AG04450 (cell line): ENCODE measurements at regions not wholly inside any gene's neighbourhood (a gene's known extent, or its start where the extent isn't known, plus 50 kb on each side); places are given as distances from the start of the nearest gene placed in this dataset.

ENCODE experiments used
- CTCF ChIA-PET: fragments of 300-600, 350-600 bp; formaldehyde crosslinking; extraction: SDS; loops from one replicate; lab custom pipeline; 2022; ENCODE audit warnings: antibody characterized with exemption, inconsistent platforms; lab: Charles Lee
- POLR2A ChIA-PET: fragments of 350-600 bp; formaldehyde crosslinking; extraction: SDS; loops from one replicate; lab custom pipeline; 2021; ENCODE audit warnings: antibody characterized with exemption, inconsistent platforms; lab: Yijun Ruan, JAX
- DNase-seq: peaks from one replicate; pipeline ENCODE4 v3.0.0-alpha.2; 2011; ENCODE audit warnings: low read depth, low spot score
- H3K27ac ChIP-seq: one replicate; pipeline ENCODE4 v1.5.1; 2012; ENCODE audit warnings: low read depth, low read length, control low read depth
- H3K27me3 ChIP-seq: one replicate; pipeline ENCODE4 v1.6.0; 2012; ENCODE audit warnings: low read length; ENCODE audit not compliant: control insufficient read depth, insufficient read depth
- H3K4me3 ChIP-seq: 2 replicates; pipeline ENCODE4 v1.5.1; 2011; ENCODE audit warnings: mild to moderate bottlenecking, low read depth, low read length, control low read depth
- H3K9me3 ChIP-seq: 2 replicates; pipeline ENCODE4 v1.5.1; 2012; ENCODE audit warnings: low read length; ENCODE audit not compliant: control insufficient read depth, insufficient read depth
- TF ChIP-seq, protein P1 (sequence below): IDR thresholded peaks from 2 replicates; pipeline ENCODE4 v1.5.1; 2011; ENCODE audit warnings: low read depth, low read length, control low read depth, inconsistent platforms

DNA sequence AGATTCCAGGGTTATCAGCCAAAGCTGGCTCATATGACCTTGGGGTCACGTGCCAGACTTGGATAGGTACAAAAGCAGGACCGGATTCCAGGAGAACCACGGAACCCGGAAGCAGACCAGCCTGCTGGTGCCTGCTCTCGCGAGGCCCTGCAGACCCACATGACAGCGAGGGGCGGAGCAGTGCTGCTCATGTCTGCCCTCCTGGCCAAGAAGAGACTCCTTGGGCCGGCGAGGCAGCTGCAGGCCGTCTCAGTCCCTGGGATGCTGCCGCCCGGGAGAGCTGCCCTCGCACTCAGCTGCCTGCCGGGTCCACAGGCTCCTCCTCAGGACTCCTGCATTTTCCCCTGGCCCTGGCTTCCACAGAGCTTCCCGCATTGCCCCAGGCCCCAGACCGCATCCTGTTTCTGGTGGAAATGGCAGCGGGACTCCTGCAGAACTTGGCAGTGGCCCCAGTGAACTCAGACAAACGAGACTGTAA, 739.5 kb downstream of the SOCS6 start:
- no peak overlapping the region for H3K4me3 ChIP-seq
- ChIA-PET POLR2A (no interaction called here), CTCF (no interaction called here)
- H3K9me3 ChIP-seq, result peaks cover 25% of the 10 kb centered on the region
- DNase-seq, result no peak
- H3K27me3 ChIP-seq, result no peaks in the 10 kb centered on the region
- TF ChIP-seq, protein P1, sequence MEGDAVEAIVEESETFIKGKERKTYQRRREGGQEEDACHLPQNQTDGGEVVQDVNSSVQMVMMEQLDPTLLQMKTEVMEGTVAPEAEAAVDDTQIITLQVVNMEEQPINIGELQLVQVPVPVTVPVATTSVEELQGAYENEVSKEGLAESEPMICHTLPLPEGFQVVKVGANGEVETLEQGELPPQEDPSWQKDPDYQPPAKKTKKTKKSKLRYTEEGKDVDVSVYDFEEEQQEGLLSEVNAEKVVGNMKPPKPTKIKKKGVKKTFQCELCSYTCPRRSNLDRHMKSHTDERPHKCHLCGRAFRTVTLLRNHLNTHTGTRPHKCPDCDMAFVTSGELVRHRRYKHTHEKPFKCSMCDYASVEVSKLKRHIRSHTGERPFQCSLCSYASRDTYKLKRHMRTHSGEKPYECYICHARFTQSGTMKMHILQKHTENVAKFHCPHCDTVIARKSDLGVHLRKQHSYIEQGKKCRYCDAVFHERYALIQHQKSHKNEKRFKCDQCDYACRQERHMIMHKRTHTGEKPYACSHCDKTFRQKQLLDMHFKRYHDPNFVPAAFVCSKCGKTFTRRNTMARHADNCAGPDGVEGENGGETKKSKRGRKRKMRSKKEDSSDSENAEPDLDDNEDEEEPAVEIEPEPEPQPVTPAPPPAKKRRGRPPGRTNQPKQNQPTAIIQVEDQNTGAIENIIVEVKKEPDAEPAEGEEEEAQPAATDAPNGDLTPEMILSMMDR, result no peak
- no peak overlapping the region for H3K27ac ChIP-seq

DNA sequence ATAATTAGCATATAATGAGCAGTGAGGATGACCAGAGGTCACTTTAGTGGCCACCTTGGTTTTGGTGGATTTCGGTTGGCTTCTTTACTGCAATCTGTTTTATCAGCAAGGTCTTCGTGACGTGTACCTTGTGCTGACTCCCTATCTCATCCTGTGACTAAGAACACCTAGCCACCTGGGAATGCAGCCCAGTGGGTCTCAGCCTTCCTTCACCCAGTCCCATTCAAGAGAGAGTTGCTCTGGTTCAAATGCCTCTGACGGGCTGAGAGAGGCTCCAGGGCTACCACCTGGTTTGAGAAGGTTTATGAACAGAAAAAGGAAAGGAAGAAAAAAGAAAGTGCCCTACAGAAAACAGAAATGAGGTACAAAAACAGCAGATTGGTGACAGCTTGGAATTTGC, 738.7 kb downstream of the SOCS6 start:
- CTCF ChIA-PET, result no interaction called here
- Histone ChIP-seq H3K9me3 (peaks cover 25% of the 10 kb centered on the region), H3K4me3 (no peak overlapping the region), H3K27ac (no peak overlapping the region), H3K27me3 (no peaks in the 10 kb centered on the region)
- TF ChIP-seq, protein P1, result no peak
- POLR2A ChIA-PET, result no interaction called here
- DNase-seq, result no peak

DNA sequence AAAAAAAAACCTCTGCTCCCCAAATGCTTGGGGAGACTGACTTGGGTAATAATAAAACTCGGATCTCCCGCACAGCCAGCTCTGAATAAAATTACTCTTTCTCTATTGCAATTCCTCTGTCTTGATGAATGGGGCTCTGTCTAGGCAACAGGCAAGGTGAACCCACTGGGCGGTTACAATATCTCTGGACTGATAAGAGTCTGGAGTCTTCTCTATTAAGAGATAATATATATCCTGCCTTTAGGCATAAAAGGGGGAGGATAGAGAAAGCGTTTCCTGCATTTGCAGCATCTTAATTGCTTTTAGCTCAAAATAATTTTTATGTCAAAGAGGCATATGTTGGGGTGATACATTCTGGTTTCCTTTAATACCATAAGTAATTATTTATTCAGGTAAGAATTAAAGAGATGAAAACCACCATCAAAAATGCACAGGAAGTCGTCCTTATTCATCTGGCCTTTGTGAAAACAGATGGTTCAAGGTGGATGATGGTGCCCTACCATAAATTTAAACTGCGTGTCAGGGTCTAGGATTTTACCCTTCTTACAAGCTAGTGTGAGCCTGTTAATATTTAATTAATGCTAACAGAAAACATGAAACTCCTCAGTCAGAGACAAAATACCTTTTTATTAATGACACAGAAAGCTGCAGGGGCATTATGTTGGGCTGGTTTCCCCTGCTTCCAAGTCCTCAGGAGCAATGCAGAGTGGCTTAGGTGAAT, 736.8 kb downstream of the SOCS6 start:
- Histone ChIP-seq H3K9me3 (peaks cover 14% of the 10 kb centered on the region), H3K27ac (no peak overlapping the region), H3K4me3 (no peak overlapping the region), H3K27me3 (no peaks in the 10 kb centered on the region)
- no peak for DNase-seq
- ChIA-PET CTCF (interaction anchor here (0.6 kb wide), 1 partner anchor 139 kb away, joined by 6 read pairs; no protein-coding TSS in a partner anchor), POLR2A (no interaction called here)
- TF ChIP-seq, protein P1, result no peak

DNA sequence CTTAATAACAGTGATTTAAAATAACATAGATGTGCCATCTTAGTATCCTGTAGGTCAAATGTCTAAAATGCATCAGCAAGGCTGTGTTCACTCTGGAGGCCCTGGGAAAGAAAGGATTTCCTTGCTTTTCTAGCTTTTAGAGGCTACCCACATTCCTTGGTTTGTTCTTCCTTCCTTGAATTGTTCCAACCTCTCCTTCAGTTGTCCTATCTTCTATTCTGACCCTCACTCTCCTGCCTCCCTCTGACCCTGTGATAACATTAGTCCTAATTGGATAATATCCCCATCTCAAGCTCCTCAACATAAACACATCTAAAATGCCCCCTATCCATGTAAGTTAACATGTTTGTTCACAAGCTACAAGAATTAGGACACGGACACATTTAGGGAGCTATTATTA, 733.5 kb downstream of the SOCS6 start:
- Histone ChIP-seq H3K27ac (no peak overlapping the region), H3K9me3 (no peaks in the 10 kb centered on the region; the same call in 1 of the 2 replicates), H3K27me3 (no peaks in the 10 kb centered on the region), H3K4me3 (no peak overlapping the region)
- ChIA-PET POLR2A (no interaction called here), CTCF (no interaction called here)
- DNase-seq, result no peak
- TF ChIP-seq, protein P1, result no peak

DNA sequence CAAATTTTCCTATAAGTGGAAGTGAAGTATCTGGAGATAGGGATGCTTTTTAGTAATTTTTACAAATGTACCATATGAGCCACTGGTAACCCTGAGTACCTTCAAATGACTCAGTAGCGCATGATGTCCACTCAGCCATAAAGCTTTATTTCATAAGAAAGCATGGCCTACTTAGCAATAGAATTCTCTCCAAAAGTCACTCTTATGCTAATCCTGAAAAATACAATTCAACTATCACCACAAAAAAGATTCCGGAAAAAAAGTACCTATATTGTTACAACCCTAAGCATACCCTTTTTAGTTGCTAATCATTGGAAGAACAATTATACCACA, 732.2 kb downstream of the SOCS6 start:
- Histone ChIP-seq H3K27me3 (no peaks in the 10 kb centered on the region), H3K27ac (no peak overlapping the region), H3K9me3 (no peaks in the 10 kb centered on the region; the same call in 1 of the 2 replicates), H3K4me3 (no peak overlapping the region)
- TF ChIP-seq, protein P1, result no peak
- CTCF ChIA-PET, result no interaction called here
- POLR2A ChIA-PET, result no interaction called here
- DNase-seq, result no peak
